Cardiac fibroblast (primary cell): ENCODE measurements at regions not wholly inside any gene's neighbourhood (a gene's known extent, or its start where the extent isn't known, plus 50 kb on each side); places are given as distances from the start of the nearest gene placed in this dataset.
A peak's percentile ranks its signal among the peaks of the same experiment; 100 is the strongest.

Experiments used
- DNase-seq, 2 donors: peaks; one replicate each; pipeline versions ENCODE4 v3.0.0 to v3.0.0-alpha.2; 2010; ENCODE audit warnings: low read depth in 2 of 2
- H3K4me3 ChIP-seq, 2 donors: replicated peaks in 1 of 2; 1 replicate in 1 of 2; 2 replicates in 1 of 2; pipeline ENCODE4 v1.5.1; 2011; ENCODE audit warnings: low read depth in 2 of 2, low read length in 2 of 2, mild to moderate bottlenecking in 2 of 2, moderate library complexity in 1 of 2
- CTCF ChIP-seq: IDR thresholded peaks from one replicate; pipeline ENCODE4 v1.5.1; 2011; ENCODE audit warnings: low read depth, mild to moderate bottlenecking, low read length, inconsistent platforms

- no peak for DNase-seq
- no peak for TF ChIP-seq CTCF
- no peak overlapping the region for H3K4me3 ChIP-seq
Measured at GRCh38 chr6:165793287-165793825, 130.3 kb upstream of the PDE10A start.

- no peak for TF ChIP-seq CTCF
- DNase-seq = no peak
Measured at GRCh38 chr6:165791876-165792437, 128.9 kb upstream of the PDE10A start.

DNA sequence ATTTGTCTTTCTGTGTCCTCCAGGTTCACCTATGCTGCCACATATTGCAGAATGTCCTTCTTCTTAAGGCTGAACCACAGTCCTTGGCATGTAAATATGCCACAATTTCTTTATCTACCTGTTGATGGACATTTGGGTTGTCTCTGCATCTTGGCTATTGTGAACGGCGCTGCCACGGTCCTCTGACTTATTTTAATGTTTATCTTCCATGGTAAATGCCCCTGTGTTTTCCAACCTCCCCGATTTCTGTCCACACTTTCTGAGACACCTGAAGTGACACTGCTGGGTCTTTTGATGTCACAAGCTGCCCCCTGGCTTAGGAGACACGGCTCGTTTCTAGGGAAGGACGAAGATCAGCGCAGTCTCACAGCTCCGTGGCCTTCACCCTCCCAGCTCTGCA, 128.3 kb upstream of the PDE10A start:
- no peak overlapping the region for H3K4me3 ChIP-seq
- DNase-seq = no peak
- TF ChIP-seq CTCF = no peak

More at GRCh38 chr6:165791876-165792437, 128.9 kb upstream of the PDE10A start:
- no peak overlapping the region for H3K4me3 ChIP-seq

DNA sequence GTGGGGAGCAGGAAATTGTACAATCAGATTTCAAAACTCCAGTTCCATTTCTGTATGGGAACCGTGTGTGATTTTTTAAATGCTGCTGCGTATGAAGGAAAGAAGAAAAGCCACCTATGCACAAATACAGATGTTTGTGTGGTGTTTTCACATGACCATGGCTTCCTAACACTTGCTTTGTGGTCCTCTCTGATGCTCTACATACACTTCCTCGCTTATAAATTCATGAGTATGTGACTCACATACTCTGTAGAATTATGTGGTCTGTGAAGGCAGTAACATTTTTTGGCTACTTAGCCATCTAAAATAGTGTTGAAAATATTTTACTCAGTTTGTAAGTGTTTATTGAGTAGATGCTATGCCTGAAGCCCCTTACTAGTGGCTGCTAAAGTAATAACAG, 119.8 kb upstream of the PDE10A start:
- DNase-seq = no peak
- H3K4me3 ChIP-seq = no peak overlapping the region
- TF ChIP-seq CTCF = no peak

DNA sequence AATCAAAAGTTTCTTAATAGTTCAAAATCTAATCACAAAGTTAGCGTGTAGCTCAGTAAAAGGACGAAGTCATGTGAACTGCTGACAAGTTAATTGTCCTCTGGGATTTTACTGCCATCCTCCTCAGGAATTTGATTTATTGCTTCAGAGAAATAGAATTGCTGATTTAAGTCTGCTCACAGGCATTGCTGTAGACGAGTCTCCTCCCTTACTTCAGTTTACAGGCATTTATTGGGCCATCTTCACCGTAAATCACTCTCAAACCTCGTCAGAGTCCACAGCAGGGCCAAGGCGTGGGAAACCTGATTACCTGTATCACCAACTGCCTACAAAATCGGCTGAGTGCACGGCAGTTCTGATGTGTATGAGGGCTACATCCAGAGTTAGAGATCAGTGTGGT, 119.1 kb upstream of the PDE10A start:
- DNase-seq = no peak
- TF ChIP-seq CTCF = no peak
- H3K4me3 ChIP-seq = no peak overlapping the region

DNA sequence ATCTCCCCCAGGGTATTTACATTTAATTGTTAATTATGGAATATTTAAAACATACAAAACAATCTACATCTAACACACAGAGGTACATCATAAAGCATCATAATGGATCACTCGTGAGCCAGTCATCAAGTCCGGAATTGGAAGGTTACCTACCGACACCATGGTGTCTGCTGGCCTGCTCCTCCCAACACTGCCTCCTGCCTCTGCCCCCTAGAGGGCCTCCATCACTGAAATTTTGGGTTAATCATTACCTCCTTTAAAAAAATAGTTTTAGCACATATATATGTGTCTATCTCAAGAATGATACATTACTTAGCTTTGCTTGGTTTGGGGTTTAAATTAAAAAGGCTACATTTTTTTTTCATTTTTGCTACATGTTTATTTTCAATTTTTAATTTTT, 114.6 kb upstream of the PDE10A start:
- no peak overlapping the region for H3K4me3 ChIP-seq
- peak; percentile 19 for TF ChIP-seq CTCF
- no peak for DNase-seq

DNA sequence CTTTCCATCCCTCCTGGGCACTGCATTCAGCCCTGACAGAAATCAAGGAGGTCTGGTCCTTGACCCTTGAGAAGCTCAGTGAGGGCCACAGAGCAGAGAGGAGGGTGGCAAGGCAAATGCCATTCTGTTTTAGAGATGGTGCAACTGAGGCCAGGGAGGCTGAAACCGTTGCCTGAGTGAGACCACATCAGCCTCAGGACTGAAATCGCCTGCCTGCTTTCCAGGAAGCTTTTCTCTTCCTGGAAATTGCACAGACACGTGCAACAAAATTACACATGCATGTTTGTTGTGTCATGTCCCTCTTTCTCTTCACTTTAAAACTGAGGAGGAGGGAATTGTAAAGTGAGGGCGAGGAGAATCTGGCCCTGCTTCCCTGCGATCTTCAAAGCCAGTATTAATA, 113.7 kb upstream of the PDE10A start:
- H3K4me3 ChIP-seq = no peak overlapping the region
- DNase-seq = no peak
- no peak for TF ChIP-seq CTCF
